Adipocyte (in vitro differentiated cells): ENCODE measurements at regions not wholly inside any gene's neighbourhood (a gene's known extent, or its start where the extent isn't known, plus 50 kb on each side); places are given as distances from the start of the nearest gene placed in this dataset.
"Not testable (repeated sequence)": the region's sequence is repeated elsewhere in the genome, so short reads cannot be mapped to it uniquely, and the experiment has no call there.

ENCODE experiments used
- DNase-seq: peaks from one replicate; pipeline ENCODE4 v3.0.0-alpha.2; 2015; ENCODE audit warnings: low read depth
- H3K27me3 ChIP-seq: replicated peaks from 2 replicates; pipeline ENCODE4 v1.7.0; 2013; ENCODE audit warnings: mild to moderate bottlenecking, low read length, moderate library complexity; ENCODE audit not compliant: control insufficient read depth, insufficient read depth
- H3K36me3 ChIP-seq: 2 replicates; pipeline ENCODE4 v1.7.0; 2013; ENCODE audit warnings: low read length, mild to moderate bottlenecking, moderate library complexity; ENCODE audit not compliant: control insufficient read depth, insufficient read depth, severe bottlenecking
- H3K4me1 ChIP-seq: 2 replicates; pipeline ENCODE4 v1.7.0; 2013; ENCODE audit warnings: mild to moderate bottlenecking, low read length, moderate library complexity; ENCODE audit not compliant: control insufficient read depth, insufficient read depth
- H3K4me3 ChIP-seq: 2 replicates; pipeline ENCODE4 v1.7.0; 2013; ENCODE audit warnings: mild to moderate bottlenecking, low read length, moderate library complexity
- H3K9ac ChIP-seq: 2 replicates; pipeline ENCODE4 v1.7.0; 2013; ENCODE audit warnings: mild to moderate bottlenecking, low read length, moderate library complexity
- H3K9me3 ChIP-seq: 2 replicates; pipeline ENCODE4 v1.7.0; 2013; ENCODE audit warnings: mild to moderate bottlenecking, low read length, moderate library complexity; ENCODE audit not compliant: control insufficient read depth

- H3K4me1 ChIP-seq, result no peaks in the 10 kb centered on the region
- no peak overlapping the region for H3K4me3 ChIP-seq
- H3K36me3 ChIP-seq, result no peaks in the 10 kb centered on the region
- H3K9me3 ChIP-seq, result no peaks in the 10 kb centered on the region
- H3K27me3 ChIP-seq, result no peaks in the 10 kb centered on the region
- H3K9ac ChIP-seq, result no peak overlapping the region
- DNase-seq, result no peak
Measured at GRCh38 chr5:40217553-40217952, 462.2 kb upstream of the PTGER4 start.

GRCh38 chr5:40210694-40211093, 469.0 kb upstream of the PTGER4 start:
- Histone ChIP-seq H3K9me3 (no peaks in the 10 kb centered on the region), H3K9ac (no peak overlapping the region), H3K4me1 (no peaks in the 10 kb centered on the region), H3K36me3 (no peaks in the 10 kb centered on the region), H3K4me3 (no peak overlapping the region), H3K27me3 (no peaks in the 10 kb centered on the region)
- peak; percentile 22 for DNase-seq

GRCh38 chr5:40206030-40206429, 473.7 kb upstream of the PTGER4 start:
- no peak for DNase-seq
- Histone ChIP-seq H3K4me1 (no peaks in the 10 kb centered on the region), H3K27me3 (no peaks in the 10 kb centered on the region)

GRCh38 chr5:40204144-40204543, 475.6 kb upstream of the PTGER4 start:
- Histone ChIP-seq H3K27me3 (no peaks in the 10 kb centered on the region), H3K9ac (no peak overlapping the region), H3K36me3 (no peaks in the 10 kb centered on the region), H3K9me3 (no peaks in the 10 kb centered on the region), H3K4me3 (no peak overlapping the region), H3K4me1 (no peaks in the 10 kb centered on the region)
- no peak for DNase-seq

More at GRCh38 chr5:40206030-40206429, 473.7 kb upstream of the PTGER4 start:
- Histone ChIP-seq H3K36me3 (no peaks in the 10 kb centered on the region), H3K4me3 (no peak overlapping the region), H3K9me3 (no peaks in the 10 kb centered on the region), H3K9ac (no peak overlapping the region)

- DNase-seq, result no peak
- Histone ChIP-seq H3K9me3 (no peaks in the 10 kb centered on the region), H3K36me3 (no peaks in the 10 kb centered on the region), H3K27me3 (no peaks in the 10 kb centered on the region), H3K9ac (no peak overlapping the region), H3K4me3 (no peak overlapping the region), H3K4me1 (no peaks in the 10 kb centered on the region)
Measured at GRCh38 chr5:40202814-40203440, 476.8 kb upstream of the PTGER4 start.

- no peaks in the 10 kb centered on the region for H3K36me3 ChIP-seq
- H3K4me1 ChIP-seq, result no peaks in the 10 kb centered on the region
- no peak overlapping the region for H3K9ac ChIP-seq
- no peak for DNase-seq
- H3K27me3 ChIP-seq, result no peaks in the 10 kb centered on the region
- no peak overlapping the region for H3K4me3 ChIP-seq
- no peaks in the 10 kb centered on the region for H3K9me3 ChIP-seq
Measured at GRCh38 chr5:40198736-40199135, 481.0 kb upstream of the PTGER4 start.

GRCh38 chr5:40195574-40195973, 484.1 kb upstream of the PTGER4 start:
- not testable (repeated sequence) for H3K9me3 ChIP-seq, H3K4me1 ChIP-seq, DNase-seq, H3K36me3 ChIP-seq, H3K27me3 ChIP-seq, H3K9ac ChIP-seq, H3K4me3 ChIP-seq

- Histone ChIP-seq H3K36me3 (no peaks in the 10 kb centered on the region), H3K4me1 (no peaks in the 10 kb centered on the region), H3K9ac (no peak overlapping the region), H3K27me3 (no peaks in the 10 kb centered on the region), H3K4me3 (no peak overlapping the region), H3K9me3 (no peaks in the 10 kb centered on the region)
- DNase-seq, result no peak
Measured at GRCh38 chr5:40191150-40191549, 488.6 kb upstream of the PTGER4 start.

- H3K4me3 ChIP-seq, result no peak overlapping the region
Measured at GRCh38 chr5:40172721-40173120, 507.0 kb upstream of the PTGER4 start.

GRCh38 chr5:40171971-40172370, 507.7 kb upstream of the PTGER4 start:
- H3K4me1 ChIP-seq, result no peaks in the 10 kb centered on the region
- no peak for DNase-seq
- no peaks in the 10 kb centered on the region for H3K36me3 ChIP-seq
- peaks cover 16% of the 10 kb centered on the region for H3K9me3 ChIP-seq
- H3K27me3 ChIP-seq, result no peaks in the 10 kb centered on the region
- no peak overlapping the region for H3K4me3 ChIP-seq
- H3K9ac ChIP-seq, result no peak overlapping the region

More at GRCh38 chr5:40172721-40173120, 507.0 kb upstream of the PTGER4 start:
- no peaks in the 10 kb centered on the region for H3K4me1 ChIP-seq
- no peak for DNase-seq
- H3K9me3 ChIP-seq, result peaks cover 23% of the 10 kb centered on the region
- no peaks in the 10 kb centered on the region for H3K36me3 ChIP-seq
- no peaks in the 10 kb centered on the region for H3K27me3 ChIP-seq
- no peak overlapping the region for H3K9ac ChIP-seq

GRCh38 chr5:40167283-40167682, 512.4 kb upstream of the PTGER4 start:
- Histone ChIP-seq H3K9me3 (peaks cover 11% of the 10 kb centered on the region), H3K4me1 (no peaks in the 10 kb centered on the region), H3K4me3 (no peak overlapping the region), H3K9ac (no peak overlapping the region), H3K36me3 (no peaks in the 10 kb centered on the region), H3K27me3 (no peaks in the 10 kb centered on the region)
- no peak for DNase-seq

GRCh38 chr5:40166802-40167201, 512.9 kb upstream of the PTGER4 start:
- peak; percentile 15 for DNase-seq
- Histone ChIP-seq H3K9me3 (peaks cover 11% of the 10 kb centered on the region), H3K4me1 (no peaks in the 10 kb centered on the region), H3K27me3 (no peaks in the 10 kb centered on the region), H3K4me3 (no peak overlapping the region), H3K9ac (no peak overlapping the region), H3K36me3 (no peaks in the 10 kb centered on the region)
